ENCODE measurements at regions not wholly inside any gene's neighbourhood (a gene's known extent, or its start where the extent isn't known, plus 50 kb on each side); places are given as distances from the start of the nearest gene placed in this dataset.
"Not testable (repeated sequence)": the region's sequence is repeated elsewhere in the genome, so short reads cannot be mapped to it uniquely, and the experiment has no call there.

- DNase-seq (ENCODE audit: low read depth in 4 of 4, low spot score in 3 of 4) = no peak
Observed at GRCh38 chr9:29233193-29233592, 1659.9 kb upstream of the C9orf72 start.

- no peak for DNase-seq (ENCODE audit: low read depth in 4 of 4, low spot score in 3 of 4)
Observed at GRCh38 chr9:29241320-29241719, 1668.0 kb upstream of the C9orf72 start.

GRCh38 chr9:29245351-29245750, 1672.1 kb upstream of the C9orf72 start:
- DNase-seq (ENCODE audit: low read depth in 4 of 4, low spot score in 3 of 4) = no peak

GRCh38 chr9:29270400-29270799, 1697.1 kb upstream of the C9orf72 start:
- DNase-seq (ENCODE audit: low read depth in 4 of 4, low spot score in 3 of 4) = not testable (repeated sequence)

- DNase-seq (ENCODE audit: low read depth in 4 of 4, low spot score in 3 of 4) = no peak
Observed at GRCh38 chr9:29282121-29282520, 1708.8 kb upstream of the C9orf72 start.

- no peak for DNase-seq (ENCODE audit: low read depth in 4 of 4, low spot score in 3 of 4)
Observed at GRCh38 chr9:29285818-29286217, 1712.5 kb upstream of the C9orf72 start.

- no peak for DNase-seq (ENCODE audit: low read depth in 4 of 4, low spot score in 3 of 4)
Observed at GRCh38 chr9:29289365-29289764, 1716.1 kb upstream of the C9orf72 start.

GRCh38 chr9:29290516-29290915, 1717.2 kb upstream of the C9orf72 start:
- no peak for DNase-seq (ENCODE audit: low read depth in 4 of 4, low spot score in 3 of 4)

GRCh38 chr9:29297592-29297991, 1724.3 kb upstream of the C9orf72 start:
- no peak for DNase-seq (ENCODE audit: low read depth in 4 of 4, low spot score in 3 of 4)

GRCh38 chr9:29311221-29311620, 1737.9 kb upstream of the C9orf72 start:
- no peak for DNase-seq (ENCODE audit: low read depth in 4 of 4, low spot score in 3 of 4)

GRCh38 chr9:29312327-29312726, 1739.0 kb upstream of the C9orf72 start:
- no peak for DNase-seq (ENCODE audit: low read depth in 4 of 4, low spot score in 3 of 4)

GRCh38 chr9:29319736-29320513, 1746.6 kb upstream of the C9orf72 start:
- no peak for DNase-seq (ENCODE audit: low read depth in 4 of 4, low spot score in 3 of 4)

GRCh38 chr9:29322240-29322639, 1749.0 kb upstream of the C9orf72 start:
- DNase-seq (ENCODE audit: low read depth in 4 of 4, low spot score in 3 of 4) = no peak

GRCh38 chr9:29325894-29326293, 1752.6 kb upstream of the C9orf72 start:
- DNase-seq (ENCODE audit: low read depth in 4 of 4, low spot score in 3 of 4) = no peak

GRCh38 chr9:29332789-29333188, 1759.5 kb upstream of the C9orf72 start:
- DNase-seq (ENCODE audit: low read depth in 4 of 4, low spot score in 3 of 4) = no peak

- DNase-seq (ENCODE audit: low read depth in 4 of 4, low spot score in 3 of 4) = no peak
Observed at GRCh38 chr9:29336281-29336680, 1763.0 kb upstream of the C9orf72 start.

GRCh38 chr9:29339387-29339786, 1766.1 kb upstream of the C9orf72 start:
- no peak for DNase-seq (ENCODE audit: low read depth in 4 of 4, low spot score in 3 of 4)

- no peak for DNase-seq (ENCODE audit: low read depth in 4 of 4, low spot score in 3 of 4)
Observed at GRCh38 chr9:29348999-29349398, 1775.7 kb upstream of the C9orf72 start.

- no peak for DNase-seq (ENCODE audit: low read depth in 4 of 4, low spot score in 3 of 4)
Observed at GRCh38 chr9:29389421-29389820, 1816.1 kb upstream of the C9orf72 start.

- no peak for DNase-seq (ENCODE audit: low read depth in 4 of 4, low spot score in 3 of 4)
Observed at GRCh38 chr9:29390859-29391258, 1817.6 kb upstream of the C9orf72 start.

- DNase-seq (ENCODE audit: low read depth in 4 of 4, low spot score in 3 of 4) = no peak
Observed at GRCh38 chr9:29393064-29393463, 1819.8 kb upstream of the C9orf72 start.

- DNase-seq (ENCODE audit: low read depth in 4 of 4, low spot score in 3 of 4) = no peak
Observed at GRCh38 chr9:29394855-29395254, 1821.6 kb upstream of the C9orf72 start.

GRCh38 chr9:29397148-29397547, 1823.9 kb upstream of the C9orf72 start:
- DNase-seq (ENCODE audit: low read depth in 4 of 4, low spot score in 3 of 4) = no peak

All from right renal pelvis (tissue), 4 donors.